HG03457 (cell line): ENCODE measurements at regions not wholly inside any gene's neighbourhood (a gene's known extent, or its start where the extent isn't known, plus 50 kb on each side); places are given as distances from the start of the nearest gene placed in this dataset.
"Not testable (repeated sequence)": the region's sequence is repeated elsewhere in the genome, so short reads cannot be mapped to it uniquely, and the experiment has no call there.

ENCODE experiments used
- ATAC-seq: cut with Tn5 transposase; IDR thresholded peaks from one replicate; pipeline ENCODE4 v1.9.1; 2021; ENCODE audit warnings: moderate number of reproducible peaks; ENCODE audit not compliant: unreplicated experiment

DNA sequence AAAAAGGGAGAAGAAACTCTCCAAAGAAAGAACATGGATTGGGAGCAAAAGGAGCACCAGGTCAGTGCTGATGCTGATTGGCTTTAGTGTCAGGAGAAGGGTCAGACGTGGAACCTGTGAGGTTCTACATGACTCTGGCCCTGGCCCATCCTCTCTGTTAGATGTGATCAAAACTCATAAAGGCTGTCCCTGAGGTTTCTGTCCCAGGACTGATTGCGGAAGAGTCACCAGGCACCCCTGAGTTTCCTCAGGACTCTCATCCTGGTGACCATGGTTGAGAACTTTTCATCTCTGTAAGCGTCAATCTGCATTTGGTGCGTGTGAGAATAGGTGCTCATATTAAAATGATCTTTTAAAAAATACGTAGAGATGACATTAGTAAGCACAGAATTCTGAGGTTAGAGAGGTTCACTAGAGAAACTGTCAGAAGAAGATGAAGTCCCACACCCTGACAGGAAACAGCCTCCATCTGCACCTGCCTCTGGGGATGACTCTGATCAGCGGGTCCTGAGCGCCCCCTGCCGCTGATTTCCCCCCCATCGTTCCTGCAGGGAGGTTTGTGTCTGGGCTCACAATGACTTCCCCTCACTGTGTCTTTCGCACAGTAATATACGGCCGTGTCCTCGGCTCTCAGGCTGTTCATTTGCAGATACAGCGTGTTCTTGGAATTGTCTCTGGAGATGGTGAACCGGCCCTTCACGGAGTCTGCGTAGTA, 741.8 kb downstream of the TMEM121 start:
- no peak for ATAC-seq

DNA sequence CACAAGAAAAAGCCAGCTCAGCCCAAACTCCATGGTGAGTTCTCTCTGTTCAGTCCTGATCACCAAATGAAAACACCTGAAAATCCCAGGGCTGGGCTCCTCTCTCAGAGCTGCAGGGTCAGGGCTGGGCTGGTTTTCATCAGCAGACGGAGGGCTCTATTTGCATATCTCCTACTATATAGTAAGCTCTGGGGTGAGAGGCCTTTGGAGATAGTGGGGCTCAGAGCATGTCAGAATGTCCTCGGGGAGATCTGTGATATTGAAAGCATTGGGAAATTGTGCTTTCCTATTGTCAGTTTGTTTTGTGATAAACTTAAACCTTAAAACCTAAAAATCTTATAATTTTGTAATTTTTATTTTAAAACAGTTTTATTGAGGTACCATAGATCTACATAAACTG, 742.6 kb downstream of the TMEM121 start:
- ATAC-seq = no peak

DNA sequence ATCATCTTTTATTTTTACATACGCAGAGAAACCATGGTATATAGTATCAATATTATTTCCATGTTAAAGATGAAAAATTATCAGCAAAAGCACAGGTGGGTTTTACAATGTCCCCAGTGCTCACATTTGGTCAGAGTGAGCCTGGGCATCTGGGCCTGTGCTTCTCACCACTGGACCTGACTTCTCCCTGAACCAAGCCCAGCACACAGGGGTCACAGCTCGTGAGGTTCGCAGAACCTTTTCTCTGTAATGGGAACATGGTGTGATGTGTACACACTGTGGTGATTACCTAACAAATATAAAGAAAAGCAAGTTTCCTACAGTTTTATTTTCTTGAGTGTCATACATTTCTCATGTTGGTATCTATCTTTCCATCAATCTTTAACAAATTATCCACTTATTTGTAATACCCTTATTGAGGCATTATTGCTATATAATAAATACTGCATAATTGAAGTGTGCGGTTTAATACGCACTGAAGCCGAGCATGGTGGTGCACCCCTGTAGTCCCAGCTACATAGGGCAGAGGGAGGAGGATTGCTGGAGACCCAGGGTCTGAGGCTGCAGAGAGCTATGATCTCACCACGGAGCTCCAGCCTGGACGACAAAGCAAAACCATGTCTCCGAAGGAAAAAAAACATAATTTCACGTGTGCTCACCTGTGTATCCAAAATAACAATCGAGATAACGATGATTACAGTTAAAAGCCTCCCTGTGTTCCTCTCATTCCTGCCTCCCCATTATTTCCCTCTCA, 743.2 kb downstream of the TMEM121 start:
- no peak for ATAC-seq

DNA sequence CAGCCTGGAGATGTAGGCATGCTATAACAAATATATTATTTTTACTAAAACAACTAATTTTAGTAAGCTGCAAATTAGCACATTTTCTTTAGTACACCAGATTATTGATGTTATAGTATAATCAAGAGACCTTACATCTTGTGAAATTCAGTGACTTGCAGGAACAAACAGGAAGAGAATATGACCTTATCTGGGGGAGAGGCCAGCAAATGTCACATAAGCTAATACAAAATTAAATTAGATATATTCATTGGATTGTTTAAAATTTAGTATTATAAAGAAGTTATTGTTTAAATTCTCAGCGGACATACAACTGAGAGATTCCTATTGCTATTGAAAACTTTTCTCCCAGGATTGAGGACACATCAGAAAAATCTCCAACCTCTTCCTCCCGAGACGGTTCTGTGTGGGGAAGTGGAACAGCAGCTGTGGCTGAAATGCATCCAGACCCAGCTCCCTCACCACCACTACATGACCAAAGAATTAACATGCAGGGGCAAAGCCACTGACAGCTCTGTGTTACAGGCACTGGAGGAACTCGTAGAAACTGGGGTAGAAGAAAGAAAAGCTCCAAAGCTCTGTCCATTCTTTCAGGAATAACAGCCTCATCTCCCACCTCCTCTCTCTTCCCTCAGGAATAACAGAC, 744.2 kb downstream of the TMEM121 start:
- ATAC-seq = not testable (repeated sequence)

DNA sequence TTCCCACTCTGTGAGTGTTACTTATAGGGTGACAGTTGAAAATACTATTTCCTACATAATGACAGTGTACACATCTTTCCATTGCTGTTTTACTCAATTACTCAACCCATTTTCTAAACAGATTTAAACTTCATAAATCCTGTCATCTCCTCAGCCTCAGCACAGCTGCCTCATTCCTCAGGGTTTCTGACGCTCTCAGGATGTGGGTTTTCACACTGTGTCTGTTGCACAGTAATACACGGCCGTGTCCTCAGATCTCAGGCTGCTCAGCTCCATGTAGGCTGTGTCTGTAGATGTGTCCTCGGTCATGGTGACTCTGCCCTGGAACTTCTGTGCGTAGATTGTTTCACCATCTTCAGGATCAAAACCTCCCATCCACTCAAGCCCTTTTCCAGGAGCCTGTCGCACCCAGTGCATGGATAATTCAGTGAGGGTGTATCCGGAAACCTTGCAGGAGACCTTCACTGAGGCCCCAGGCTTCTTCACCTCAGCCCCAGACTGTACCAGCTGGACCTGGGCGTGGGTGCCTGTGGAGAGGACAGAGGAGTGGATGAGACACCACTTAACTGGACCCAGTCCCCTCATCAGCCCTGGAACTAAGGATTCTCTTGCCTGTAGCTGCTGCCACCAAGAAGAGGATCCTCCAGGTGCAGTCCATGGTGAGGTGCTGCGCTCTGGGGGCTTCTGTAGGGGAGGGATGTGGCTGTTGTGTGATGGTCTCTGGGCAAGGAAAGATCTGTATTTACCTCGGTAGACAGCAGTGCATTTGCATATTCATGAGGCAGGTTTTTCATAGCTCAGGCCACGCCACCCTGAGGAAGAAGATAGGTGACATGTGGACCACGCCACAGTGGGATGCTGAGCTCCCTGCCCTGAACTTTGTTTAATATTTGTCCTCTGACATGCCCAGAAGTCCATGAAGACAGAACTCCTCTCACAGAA, 750.2 kb downstream of the TMEM121 start:
- ATAC-seq = no peak

DNA sequence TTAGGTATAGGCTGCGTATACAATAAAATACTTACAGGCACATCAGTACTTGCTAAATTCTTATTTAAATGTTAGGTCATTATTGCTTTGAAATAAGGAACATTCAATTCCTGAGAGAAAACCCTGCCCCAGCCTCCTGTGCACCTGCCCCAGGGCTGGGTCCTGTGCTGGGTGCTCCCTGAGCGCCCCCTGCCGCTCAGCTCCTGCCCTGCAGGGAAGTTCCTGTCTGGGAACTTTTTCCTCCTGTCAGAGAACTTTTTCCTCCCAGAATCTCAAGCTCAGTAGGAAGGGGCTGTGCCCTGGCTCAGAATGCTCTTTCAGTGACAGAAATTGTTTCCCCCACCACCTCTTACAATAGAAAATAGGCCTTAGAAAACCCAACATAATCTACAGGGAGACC, 751.1 kb downstream of the TMEM121 start:
- ATAC-seq = no peak

DNA sequence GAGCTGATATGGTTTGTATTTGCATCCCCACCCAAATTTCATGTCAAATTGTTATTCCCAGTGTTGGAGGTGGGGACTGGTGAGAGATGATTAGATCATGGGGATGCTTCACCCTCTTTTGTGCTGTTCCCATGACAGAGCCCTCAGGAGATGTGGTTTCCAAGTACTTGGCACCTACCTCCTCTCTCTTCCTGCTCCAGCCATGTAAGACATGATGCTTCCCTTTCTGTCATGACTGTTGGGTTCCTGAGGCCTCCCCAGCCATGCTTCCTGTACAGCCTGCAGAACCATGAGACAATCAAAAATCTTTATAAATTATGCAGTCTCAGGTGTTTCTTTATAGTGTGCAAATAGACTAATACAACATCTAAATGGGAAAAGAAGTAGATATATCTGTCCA, 754.5 kb downstream of the TMEM121 start:
- ATAC-seq = no peak

DNA sequence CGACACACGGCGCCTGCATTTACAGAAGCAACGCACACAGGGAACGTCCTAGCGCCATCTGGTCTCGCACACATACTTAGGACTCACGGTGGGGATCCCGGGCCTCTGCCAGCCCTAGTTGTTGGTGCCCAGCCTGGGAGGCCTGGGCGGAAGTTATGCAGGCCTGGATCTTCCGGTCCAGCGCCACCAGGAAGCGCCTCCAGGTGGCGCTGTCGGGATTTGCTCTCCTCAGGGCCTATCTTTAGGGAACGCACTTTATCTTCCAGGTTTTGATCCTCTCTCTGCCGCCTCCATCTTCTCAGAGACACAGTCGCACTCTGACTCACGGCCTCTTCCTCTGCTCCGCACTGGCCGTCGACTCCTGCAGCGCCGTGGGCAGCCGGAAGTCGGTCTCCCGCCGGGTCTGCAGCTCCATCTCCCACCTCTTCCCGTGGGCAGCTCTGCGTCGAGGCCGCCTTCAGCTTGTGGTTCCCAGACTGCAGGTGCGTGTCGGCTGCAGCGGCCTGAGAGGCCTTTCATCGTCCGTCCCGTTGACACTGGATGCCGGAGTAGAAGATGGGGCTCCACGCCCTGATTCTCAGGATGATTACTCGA, 760.4 kb downstream of the TMEM121 start:
- ATAC-seq = no peak

DNA sequence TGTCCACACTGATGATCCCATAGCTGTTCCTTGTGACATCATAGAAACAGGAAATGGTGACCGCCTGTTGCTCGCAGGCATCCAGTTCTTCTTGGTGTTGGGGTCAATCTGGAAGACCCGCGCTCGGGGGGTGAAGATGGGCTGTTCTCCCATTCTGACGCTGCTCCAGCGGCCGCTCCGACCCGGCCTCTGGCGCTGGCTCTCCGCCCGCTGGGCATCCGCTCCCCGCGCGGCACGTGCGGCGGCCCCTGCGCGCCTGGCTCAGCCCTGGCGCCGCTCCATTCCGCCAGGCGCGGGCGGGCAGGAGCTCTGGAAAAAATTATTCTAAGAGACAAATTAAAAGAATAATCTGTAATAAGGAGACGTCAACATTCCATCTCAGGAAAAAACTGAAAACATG, 761.1 kb downstream of the TMEM121 start:
- ATAC-seq = no peak

DNA sequence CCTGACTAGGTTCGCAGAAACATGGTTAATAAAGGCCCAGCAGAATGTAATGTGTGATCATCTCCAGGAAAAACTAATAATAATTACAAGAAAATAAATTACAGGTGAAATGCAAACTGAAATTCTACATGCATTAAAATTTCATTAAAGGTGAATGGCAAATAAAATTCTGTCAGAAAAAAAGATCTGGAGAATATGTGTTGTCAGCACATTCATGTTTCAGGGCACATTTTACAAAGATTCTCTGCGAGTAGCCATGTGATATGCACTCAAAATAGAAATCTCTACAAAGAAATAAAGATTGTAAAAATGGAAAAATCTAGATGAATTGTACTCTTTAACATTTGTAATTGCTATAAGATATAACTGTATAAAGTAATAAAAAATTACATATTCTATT, 765.2 kb downstream of the TMEM121 start:
- no peak for ATAC-seq

DNA sequence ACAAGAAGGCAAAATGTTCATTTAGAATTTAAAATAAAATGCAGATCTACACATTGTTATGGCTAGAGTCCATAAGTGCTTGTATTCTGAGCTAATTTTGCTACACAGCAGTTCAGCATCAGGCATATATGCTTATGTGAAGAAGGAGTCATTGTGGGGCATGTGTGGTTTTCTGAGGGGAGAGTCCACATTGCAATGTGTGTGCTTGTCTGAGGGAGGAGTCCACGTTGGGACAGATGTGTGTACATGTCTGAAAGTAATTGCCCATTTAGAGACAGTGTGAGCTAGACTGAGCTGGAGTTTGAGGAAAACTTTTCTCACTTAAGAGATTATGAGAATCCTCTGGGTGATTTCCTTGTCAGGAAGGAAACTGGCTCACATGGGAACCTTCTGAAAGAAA, 767.9 kb downstream of the TMEM121 start:
- no peak for ATAC-seq

DNA sequence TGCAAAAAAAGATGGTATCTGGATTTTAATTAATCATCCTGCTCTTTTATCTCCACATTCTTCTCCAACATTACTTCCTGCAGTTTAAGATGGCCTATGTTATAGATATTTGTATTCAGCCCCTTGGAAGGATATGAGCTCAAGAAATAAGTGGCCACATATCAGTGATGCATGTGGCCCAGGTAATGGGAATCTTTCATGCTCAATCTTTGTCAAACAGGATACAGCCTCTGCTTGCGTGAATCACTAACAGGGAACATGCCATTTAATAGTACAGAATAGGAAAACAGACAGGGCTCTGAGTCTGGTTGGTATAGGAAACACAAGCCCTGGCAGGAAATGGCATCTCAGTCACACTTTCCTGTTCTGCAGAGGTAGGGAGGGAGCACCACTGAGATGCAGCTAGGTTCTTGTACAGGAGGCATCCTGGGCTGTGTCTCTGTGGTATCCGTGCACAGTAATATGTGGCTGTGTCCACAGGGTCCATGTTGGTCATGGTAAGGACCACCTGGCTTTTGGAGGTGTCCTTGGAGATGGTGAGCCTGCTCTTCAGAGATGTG, 774.6 kb downstream of the TMEM121 start:
- ATAC-seq = not testable (repeated sequence)

DNA sequence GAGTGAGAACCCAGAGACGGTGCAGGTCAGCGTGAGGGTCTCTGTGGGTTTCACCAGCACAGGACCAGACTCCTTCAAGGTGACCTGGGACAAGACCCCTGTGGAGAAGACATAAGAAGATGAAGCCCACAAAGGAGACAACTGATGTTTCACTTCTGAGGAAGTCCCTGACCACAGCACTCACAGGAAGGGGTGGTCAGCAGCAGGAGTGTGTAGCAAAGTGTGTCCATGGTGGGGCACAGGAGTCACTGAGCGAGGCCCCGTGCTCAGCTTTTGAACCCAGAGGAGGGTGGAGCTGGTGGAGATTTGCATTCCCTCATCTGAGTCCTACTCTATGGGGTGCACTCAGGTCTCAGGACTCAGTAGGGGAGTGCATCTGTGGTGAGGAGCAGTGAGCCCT, 775.2 kb downstream of the TMEM121 start:
- ATAC-seq = not testable (repeated sequence)

DNA sequence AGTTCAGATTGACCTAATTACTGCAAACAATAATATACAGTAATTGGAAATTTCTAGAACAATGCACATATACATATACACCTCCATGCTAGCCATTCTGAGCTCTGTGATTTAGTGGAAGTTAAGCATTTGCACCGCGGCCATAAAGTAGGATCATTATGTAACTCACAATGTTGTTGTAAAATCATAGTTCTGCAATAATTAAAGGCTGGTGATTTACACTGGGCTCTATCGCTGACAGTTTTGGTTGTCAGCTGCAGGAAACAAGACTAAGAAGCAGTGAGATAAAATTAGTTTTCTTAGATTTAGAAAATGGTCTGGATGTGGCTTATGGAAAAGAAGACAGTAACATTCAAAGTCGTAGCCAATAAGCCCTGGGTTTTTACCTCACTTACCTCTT, 776.3 kb downstream of the TMEM121 start:
- no peak for ATAC-seq

DNA sequence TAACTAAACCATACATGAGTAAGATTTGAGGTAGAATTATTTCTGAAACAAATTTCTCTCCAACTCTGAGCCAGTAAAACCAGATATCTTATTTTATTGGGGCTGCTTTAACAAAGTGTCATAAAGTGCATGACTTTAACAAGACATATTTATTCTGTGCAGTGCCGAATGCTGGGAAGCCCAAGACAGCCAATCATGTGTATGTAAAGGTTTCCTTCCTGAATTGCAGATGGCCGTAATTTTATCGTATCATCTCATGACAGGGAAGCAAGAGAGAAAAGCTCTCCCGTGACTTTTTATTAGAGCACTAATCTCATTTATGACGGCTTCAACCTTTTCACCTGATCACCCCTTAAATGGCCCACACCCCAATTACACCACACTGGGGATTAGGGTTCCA, 777.9 kb downstream of the TMEM121 start:
- ATAC-seq = no peak

DNA sequence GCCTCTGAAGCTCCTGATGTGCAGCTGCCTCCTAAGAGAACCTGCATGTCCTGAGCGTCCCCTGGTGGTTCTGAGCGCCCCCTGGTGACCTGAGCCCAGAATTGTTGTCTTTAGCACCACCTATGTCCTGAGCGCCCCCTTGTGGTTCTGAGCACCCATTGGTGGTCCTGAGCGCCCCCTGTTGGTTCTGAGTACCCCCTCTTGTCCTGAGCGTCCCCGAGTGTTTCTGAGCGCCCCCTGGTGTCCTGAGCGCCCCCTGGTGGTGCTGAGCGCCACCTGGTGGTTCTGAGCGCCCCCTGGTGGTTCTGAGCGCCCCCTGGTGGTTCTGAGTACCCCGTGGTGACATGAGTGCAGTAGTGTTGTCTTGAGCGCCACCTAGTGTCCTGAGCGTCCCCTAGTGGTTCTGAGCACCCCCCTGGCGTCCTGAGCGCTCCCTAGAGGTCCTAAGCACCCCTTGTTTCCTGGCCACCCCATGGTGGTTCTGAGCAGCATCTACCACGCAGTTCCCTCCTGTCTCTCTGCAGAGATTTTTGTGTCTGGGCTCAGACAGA, 782.5 kb downstream of the TMEM121 start:
- ATAC-seq = peak; percentile 78

DNA sequence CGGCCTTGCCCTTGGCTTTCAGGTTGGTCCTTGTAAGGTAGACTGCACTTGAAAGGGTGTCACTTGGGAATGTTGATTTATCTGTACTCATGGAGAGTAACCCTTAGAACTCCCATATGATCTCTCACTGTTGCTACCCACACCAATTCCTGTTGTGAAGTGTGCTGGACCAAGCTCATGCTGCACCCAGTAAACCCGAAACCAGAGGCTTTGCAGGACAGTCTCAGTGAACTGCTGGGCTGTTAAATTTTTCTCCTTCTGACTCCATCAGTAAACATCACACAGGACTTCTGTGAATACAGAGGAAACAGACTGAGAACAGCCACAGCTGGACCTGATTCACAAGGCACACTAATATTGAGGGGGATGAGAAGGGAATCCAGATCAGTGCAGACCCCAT, 783.0 kb downstream of the TMEM121 start:
- ATAC-seq = no peak

DNA sequence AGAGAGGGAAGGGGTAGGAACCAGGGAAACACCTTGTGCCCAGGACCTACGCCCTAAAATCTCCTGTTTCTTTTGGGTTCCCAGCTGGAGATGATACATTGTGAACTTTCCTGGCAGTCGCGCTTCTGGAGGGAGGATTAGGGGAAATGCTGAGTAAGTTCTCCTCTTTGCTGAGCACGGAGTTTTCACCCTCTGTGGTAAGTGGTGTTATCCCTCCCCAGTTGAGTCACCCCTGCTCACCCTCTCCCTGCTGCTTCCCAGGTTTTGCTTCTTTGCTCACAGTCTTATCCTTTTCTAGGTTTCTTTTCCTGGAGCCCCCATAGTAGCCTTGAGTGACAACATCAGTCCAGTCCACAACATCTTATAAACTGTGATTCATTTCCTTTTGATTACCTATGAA, 789.1 kb downstream of the TMEM121 start:
- no peak for ATAC-seq

DNA sequence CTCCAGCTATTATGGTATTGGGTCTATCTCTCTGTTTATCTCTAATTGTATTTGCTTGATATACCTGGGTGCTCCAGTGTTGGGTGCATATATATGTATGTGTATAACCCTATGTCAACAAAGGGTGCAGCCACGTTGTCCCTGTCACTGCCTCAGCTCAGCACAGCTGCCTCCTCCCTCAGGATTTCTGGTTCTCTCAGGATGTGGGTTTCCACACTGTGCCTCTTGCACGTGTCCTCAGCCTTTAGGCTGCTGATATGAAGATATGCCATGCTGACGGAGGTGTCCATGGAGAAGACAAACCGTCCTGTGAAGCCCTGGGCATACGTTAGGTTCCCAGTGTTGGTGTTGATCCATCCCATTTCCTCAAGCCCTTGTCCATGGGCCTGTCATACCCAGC, 791.2 kb downstream of the TMEM121 start:
- ATAC-seq = no peak

DNA sequence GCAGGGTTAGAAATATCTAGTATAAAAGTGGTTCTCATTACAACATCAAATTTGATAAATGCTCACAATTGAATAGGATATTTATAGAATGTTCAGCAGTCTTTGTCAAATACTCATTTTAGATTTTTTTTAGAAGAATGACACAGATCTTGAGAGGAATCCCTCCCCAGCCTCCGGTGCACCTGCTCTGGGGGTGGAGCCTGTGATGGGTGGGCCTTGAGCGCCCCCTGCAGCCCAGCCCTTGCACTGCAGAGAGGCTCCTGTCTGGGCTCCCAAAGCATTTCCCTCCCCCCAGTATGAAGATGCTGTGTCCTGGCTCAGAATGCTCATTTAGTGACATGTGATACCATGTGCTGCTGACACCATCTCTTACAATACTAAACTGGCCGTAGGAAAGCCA, 792.3 kb downstream of the TMEM121 start:
- ATAC-seq = no peak
